AG09309 (cell line): ENCODE measurements at regions not wholly inside any gene's neighbourhood (a gene's known extent, or its start where the extent isn't known, plus 50 kb on each side); places are given as distances from the start of the nearest gene placed in this dataset.

Source experiments
- DNase-seq: peaks from one replicate; pipeline ENCODE4 v3.0.0-alpha.2; 2010; ENCODE audit warnings: low read depth
- H3K4me3 ChIP-seq: 2 replicates; pipeline ENCODE4 v1.5.1; 2011; ENCODE audit warnings: mild to moderate bottlenecking, low read depth, low read length, moderate library complexity; ENCODE audit not compliant: control insufficient read depth
- CTCF ChIP-seq: IDR thresholded peaks from 2 replicates; pipeline ENCODE4 v1.5.1; 2011; ENCODE audit warnings: mild to moderate bottlenecking, low read depth, low read length, inconsistent platforms; ENCODE audit not compliant: insufficient read depth, control insufficient read depth; ENCODE audit errors: missing control alignments

DNA sequence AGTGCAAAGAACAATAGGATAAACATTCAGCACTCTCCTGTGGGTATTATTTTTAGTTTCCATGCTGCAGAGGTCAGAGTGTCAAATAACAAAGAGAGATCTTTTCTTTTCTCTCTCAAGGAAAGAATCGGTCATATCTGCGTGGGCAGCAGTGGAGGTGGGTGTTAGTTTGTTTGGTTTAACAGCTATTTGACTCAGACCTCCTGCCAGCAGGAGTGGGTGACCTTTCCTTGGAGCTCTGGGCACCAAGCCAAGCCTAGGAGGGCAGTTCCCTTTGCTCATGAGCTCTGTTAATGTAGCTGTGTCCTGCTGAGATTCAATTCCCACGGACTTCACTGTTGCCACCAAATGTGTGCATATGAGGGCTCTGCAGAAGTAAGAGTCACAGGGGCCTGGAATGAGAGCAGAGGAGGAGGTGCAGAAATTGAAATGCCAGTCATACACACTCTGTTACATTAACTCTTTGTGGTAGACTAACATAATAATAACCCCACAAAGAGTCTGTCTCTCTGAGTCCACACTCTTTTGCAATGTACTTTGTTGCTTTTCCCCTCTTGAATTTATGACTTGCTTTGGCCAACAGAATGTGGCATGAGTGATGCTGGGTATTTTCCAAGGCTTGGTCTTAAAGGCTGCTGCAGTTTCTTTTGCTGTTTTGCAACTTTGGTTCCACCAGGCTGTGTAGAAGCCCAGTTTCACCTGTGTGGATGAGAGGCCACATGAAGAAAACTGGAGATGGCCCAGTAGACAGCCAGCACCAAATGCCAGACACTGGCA is 76.0 kb upstream of the GRK3 start:
- DNase-seq = peak; percentile 60
- H3K4me3 ChIP-seq = no peak overlapping the region
- TF ChIP-seq CTCF = no peak

DNA sequence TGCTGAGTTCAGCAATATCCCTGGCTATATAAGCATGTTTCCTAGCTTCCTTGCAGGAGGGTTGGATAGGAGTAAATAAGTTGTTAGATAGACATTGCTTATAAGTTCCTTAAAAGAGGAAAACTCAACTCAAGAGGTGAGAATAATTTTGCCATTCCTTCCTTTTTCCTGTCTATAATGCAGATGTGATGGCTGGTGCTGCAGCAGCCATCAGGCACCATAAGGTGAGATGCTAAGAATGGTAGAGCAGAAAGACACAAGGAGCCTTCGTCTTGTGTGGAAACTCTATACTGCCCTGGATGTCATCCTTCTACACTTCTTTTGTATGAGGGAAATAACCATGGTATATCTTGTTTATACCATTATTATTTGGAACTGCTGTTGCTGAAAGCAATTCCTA is 74.5 kb upstream of the GRK3 start:
- no peak for TF ChIP-seq CTCF
- H3K4me3 ChIP-seq = no peak overlapping the region
- no peak for DNase-seq

DNA sequence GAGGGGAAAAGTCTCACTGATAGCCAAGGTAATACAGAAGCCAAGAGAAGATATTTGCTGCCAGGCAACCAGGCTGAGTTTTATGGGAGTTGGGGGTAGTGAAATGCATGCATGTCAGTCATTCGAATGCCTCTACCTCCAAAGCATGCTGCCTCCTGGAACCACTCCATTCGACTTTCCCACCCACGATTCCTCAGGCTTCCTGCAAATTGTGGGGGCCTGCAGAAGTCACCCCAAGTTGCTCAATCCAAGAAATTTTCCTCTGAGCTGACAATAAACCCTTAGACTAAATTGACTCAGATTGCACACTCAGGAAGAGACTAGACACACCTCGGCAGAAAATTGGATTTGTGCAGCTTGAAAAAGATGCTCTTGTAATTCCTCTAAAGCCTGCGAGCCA is 73.6 kb upstream of the GRK3 start:
- no peak for TF ChIP-seq CTCF
- DNase-seq = no peak
- H3K4me3 ChIP-seq = no peak overlapping the region

- no peak for TF ChIP-seq CTCF
- no peak overlapping the region for H3K4me3 ChIP-seq
- DNase-seq = no peak
These were observed 72.3 kb upstream of the GRK3 start for GRCh38 chr22:25492162-25492561.

- H3K4me3 ChIP-seq = no peak overlapping the region
- no peak for TF ChIP-seq CTCF
- DNase-seq = no peak
These were observed 71.4 kb upstream of the GRK3 start for GRCh38 chr22:25492841-25493734.

DNA sequence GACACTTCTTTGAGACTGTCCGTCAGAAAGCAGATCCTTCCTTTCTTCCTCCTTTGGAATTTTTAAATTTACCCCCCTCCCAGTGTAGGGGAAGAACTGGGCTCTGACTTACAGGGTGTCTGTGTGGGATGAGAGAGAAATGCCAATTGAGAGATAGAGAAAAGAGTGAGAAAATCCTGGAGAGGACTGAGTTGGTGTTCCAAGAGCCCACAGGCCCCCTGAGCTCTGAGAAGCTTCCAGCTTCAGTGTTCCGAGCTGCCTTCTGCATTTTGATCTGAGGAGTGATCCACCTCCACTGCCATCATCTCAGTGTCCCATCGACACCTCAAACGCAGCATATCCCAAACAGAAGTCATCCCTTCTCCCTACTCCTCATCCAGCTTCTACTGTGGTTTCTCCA is 70.7 kb upstream of the GRK3 start:
- H3K4me3 ChIP-seq = no peak overlapping the region
- no peak for TF ChIP-seq CTCF
- DNase-seq = no peak
